Breast epithelium (tissue), 4 donors: ENCODE measurements at regions not wholly inside any gene's neighbourhood (a gene's known extent, or its start where the extent isn't known, plus 50 kb on each side); places are given as distances from the start of the nearest gene placed in this dataset.
"Not testable (repeated sequence)": the region's sequence is repeated elsewhere in the genome, so short reads cannot be mapped to it uniquely, and the experiment has no call there.

Experiments used
- DNase-seq, 2 donors: peaks; one replicate each; pipeline ENCODE4 v3.0.0-alpha.2; 2019; ENCODE audit warnings: low spot score in 2 of 2
- H3K27ac ChIP-seq, 2 donors: fragments of 200-600 bp; sonication (generic) in 1 of 2; one replicate each; pipeline ENCODE4 v1.5.1; 2016 to 2019; ENCODE audit warnings: mild to moderate bottlenecking in 1 of 2
- H3K27me3 ChIP-seq, 2 donors: fragments of 200-600 bp; sonication (generic) in 1 of 2; one replicate each; pipeline versions ENCODE4 v1.5.1 to v1.6.0; 2017 to 2019; ENCODE audit warnings: control low read depth in 1 of 2, mild to moderate bottlenecking in 1 of 2
- H3K36me3 ChIP-seq: fragments of 200-600 bp; one replicate; pipeline ENCODE4 v1.5.1; 2019
- H3K4me1 ChIP-seq, 2 donors: fragments of 200-600 bp; sonication (generic); one replicate each; pipeline ENCODE4 v1.5.1; 2016 to 2019; ENCODE audit warnings: control low read depth in 1 of 2
- H3K4me3 ChIP-seq, 3 donors: fragments of 200-600 bp; sonication (generic); 1 replicate in 2 of 3; 2 replicates in 1 of 3; pipeline ENCODE4 v1.5.1; 2016 to 2019; ENCODE audit warnings: mild to moderate bottlenecking in 3 of 3, moderate library complexity in 2 of 3
- H3K9me3 ChIP-seq, 2 donors: fragments of 200-600 bp; sonication (generic) in 1 of 2; one replicate each; pipeline ENCODE4 v1.5.1; 2016 to 2019; ENCODE audit warnings: control low read depth in 1 of 2
- POLR2A ChIP-seq: fragments of 450-650 bp; IDR thresholded peaks from one replicate; pipeline ENCODE4 v1.6.1; 2016; ENCODE audit warnings: antibody characterized with exemption, mild to moderate bottlenecking, moderate library complexity
- POLR2AphosphoS5 ChIP-seq, 3 donors: sonication (generic); formaldehyde crosslinking; IDR thresholded peaks; one replicate each; pipeline ENCODE4 v1.6.1; 2017; ENCODE audit warnings: antibody characterized with exemption in 3 of 3
- intact Hi-C: fragments of 100-400 bp; cut with DNase I; formaldehyde crosslinking; loops from one replicate; pipeline ENCODE4 v1.15.1; 2023; ENCODE audit warnings: low total_unique reads
- TF ChIP-seq, protein P1 (sequence below), 3 donors: fragments of 450-650 bp; IDR thresholded peaks; one replicate each; pipeline ENCODE4 v1.5.1; 2016 to 2017; ENCODE audit warnings: antibody characterized with exemption in 3 of 3, mild to moderate bottlenecking in 3 of 3, moderate library complexity in 3 of 3

- H3K4me1 ChIP-seq: no peaks in the 10 kb centered on the region
- intact Hi-C loops: no loop called here
- DNase-seq: no peak
- no peak overlapping the region for H3K27ac ChIP-seq
- H3K36me3 ChIP-seq: no peaks in the 10 kb centered on the region
- H3K27me3 ChIP-seq: no peaks in the 10 kb centered on the region
- H3K4me3 ChIP-seq: no peak overlapping the region
- TF ChIP-seq POLR2AphosphoS5 (IDR thresholded peaks at IDR 0.05) (no peak), POLR2A (no peak)
- TF ChIP-seq, protein P1, sequence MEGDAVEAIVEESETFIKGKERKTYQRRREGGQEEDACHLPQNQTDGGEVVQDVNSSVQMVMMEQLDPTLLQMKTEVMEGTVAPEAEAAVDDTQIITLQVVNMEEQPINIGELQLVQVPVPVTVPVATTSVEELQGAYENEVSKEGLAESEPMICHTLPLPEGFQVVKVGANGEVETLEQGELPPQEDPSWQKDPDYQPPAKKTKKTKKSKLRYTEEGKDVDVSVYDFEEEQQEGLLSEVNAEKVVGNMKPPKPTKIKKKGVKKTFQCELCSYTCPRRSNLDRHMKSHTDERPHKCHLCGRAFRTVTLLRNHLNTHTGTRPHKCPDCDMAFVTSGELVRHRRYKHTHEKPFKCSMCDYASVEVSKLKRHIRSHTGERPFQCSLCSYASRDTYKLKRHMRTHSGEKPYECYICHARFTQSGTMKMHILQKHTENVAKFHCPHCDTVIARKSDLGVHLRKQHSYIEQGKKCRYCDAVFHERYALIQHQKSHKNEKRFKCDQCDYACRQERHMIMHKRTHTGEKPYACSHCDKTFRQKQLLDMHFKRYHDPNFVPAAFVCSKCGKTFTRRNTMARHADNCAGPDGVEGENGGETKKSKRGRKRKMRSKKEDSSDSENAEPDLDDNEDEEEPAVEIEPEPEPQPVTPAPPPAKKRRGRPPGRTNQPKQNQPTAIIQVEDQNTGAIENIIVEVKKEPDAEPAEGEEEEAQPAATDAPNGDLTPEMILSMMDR (IDR thresholded peaks at IDR 0.05): no peak
- H3K9me3 ChIP-seq: no peaks in the 10 kb centered on the region
These were observed 405.2 kb downstream of the ZEB2 start for GRCh38 chr2:144114760-144115159.

DNA sequence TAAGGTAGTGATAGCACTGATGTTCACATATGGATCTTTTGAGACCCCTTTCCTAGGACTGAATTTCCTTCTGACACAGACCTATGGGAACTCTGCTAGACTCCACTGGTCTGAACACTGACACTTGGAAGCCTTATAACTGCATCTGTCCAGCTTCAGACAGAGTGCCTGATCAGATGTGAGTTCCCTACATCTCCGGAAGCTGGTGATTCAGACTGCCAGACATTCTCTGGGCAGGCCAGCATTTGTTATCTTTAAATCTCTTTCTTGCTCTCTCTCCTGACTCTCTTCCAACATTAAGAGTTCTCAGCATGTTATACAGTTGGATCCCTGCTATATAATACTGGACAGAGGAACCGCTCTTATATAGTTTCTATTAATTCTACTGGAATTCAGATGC, 408.5 kb downstream of the ZEB2 start:
- Histone ChIP-seq H3K27me3 (no peaks in the 10 kb centered on the region), H3K36me3 (no peaks in the 10 kb centered on the region), H3K9me3 (no peaks in the 10 kb centered on the region), H3K4me3 (no peak overlapping the region), H3K27ac (no peak overlapping the region), H3K4me1 (no peaks in the 10 kb centered on the region)
- intact Hi-C loops: no loop called here
- DNase-seq: no peak
- TF ChIP-seq POLR2A: no peak
- TF ChIP-seq POLR2AphosphoS5 (IDR thresholded peaks at IDR 0.05): no peak
- TF ChIP-seq, protein P1 (IDR thresholded peaks at IDR 0.05): no peak

DNA sequence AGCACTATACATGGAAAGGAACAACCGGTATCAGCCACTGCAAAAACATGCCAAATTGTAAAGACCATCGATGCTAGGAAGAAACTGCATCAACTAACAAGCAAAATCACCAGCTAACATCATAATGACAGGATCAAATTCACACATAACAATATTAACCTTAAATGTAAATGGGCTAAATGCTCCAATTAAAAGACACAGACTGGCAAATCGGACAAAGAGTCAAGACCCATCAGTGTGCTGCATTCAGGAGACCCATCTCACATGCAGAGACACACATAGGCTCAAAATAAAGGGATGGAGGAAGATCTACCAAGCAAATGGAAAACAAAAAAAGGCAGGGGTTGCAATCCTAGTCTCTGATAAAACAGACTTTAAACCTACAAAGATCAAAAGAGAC, 413.8 kb downstream of the ZEB2 start:
- H3K27me3 ChIP-seq: not testable (repeated sequence)

GRCh38 chr2:144102386-144102785, 417.5 kb downstream of the ZEB2 start:
- H3K9me3 ChIP-seq: peaks cover 0 to 16% of the 10 kb centered on the region in 2 donors
- no peak overlapping the region for H3K27ac ChIP-seq
- no peaks in the 10 kb centered on the region for H3K27me3 ChIP-seq
- no peaks in the 10 kb centered on the region for H3K4me1 ChIP-seq
- intact Hi-C loops: no loop called here
- no peaks in the 10 kb centered on the region for H3K36me3 ChIP-seq
- no peak for TF ChIP-seq POLR2AphosphoS5 (IDR thresholded peaks at IDR 0.05)
- TF ChIP-seq POLR2A: no peak
- TF ChIP-seq, protein P1 (IDR thresholded peaks at IDR 0.05): no peak
- H3K4me3 ChIP-seq: no peak overlapping the region
- DNase-seq: no peak

More for the DNA sequence above, 413.8 kb downstream of the ZEB2 start:
- H3K4me1 ChIP-seq, H3K27ac ChIP-seq, DNase-seq, intact Hi-C loops, H3K4me3 ChIP-seq, H3K36me3 ChIP-seq: not testable (repeated sequence)
- peaks cover 0 to 16% of the 10 kb centered on the region in 2 donors for H3K9me3 ChIP-seq

DNA sequence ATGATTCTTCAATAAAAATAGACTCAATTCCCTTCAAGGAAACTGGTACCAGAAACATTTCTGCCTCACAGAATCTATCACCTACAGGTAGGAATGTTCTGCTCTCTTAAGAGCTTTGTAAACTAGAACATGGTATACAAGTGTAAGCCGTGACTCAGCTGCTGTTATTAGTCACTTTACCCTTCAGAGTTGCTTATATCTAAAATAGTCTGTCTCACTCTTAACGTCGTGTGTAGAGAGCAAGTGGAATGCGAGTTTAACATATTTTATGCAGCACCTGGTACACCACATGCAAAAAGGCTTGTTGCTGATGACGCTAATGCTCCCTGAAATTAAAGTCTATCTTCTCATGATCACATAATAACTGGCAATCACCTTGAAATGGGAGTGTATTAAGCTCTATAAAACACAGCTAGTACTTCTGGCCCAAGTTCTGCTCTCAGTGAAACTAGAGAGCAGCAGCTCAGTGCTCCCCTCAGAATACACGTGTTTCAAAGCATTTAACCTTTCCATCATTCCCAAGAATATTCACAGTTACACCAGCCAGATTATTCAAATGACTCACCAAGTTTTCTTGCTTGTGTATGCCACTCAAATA, 420.0 kb downstream of the ZEB2 start:
- Histone ChIP-seq H3K27ac (no peak overlapping the region), H3K27me3 (no peaks in the 10 kb centered on the region)

GRCh38 chr2:144099340-144099739, 420.6 kb downstream of the ZEB2 start:
- intact Hi-C loops: no loop called here
- H3K4me3 ChIP-seq: no peak overlapping the region
- H3K27me3 ChIP-seq: no peaks in the 10 kb centered on the region
- TF ChIP-seq POLR2A (no peak), POLR2AphosphoS5 (IDR thresholded peaks at IDR 0.05) (no peak)
- TF ChIP-seq, protein P1 (IDR thresholded peaks at IDR 0.05): no peak
- H3K4me1 ChIP-seq: no peaks in the 10 kb centered on the region
- no peaks in the 10 kb centered on the region for H3K36me3 ChIP-seq
- H3K27ac ChIP-seq: no peak overlapping the region
- no peak for DNase-seq
- H3K9me3 ChIP-seq: peaks cover 0 to 6% of the 10 kb centered on the region in 2 donors

More for the DNA sequence above, 420.0 kb downstream of the ZEB2 start:
- peaks cover 0 to 11% of the 10 kb centered on the region in 2 donors for H3K9me3 ChIP-seq
- no peak for DNase-seq
- TF ChIP-seq POLR2AphosphoS5 (IDR thresholded peaks at IDR 0.05) (no peak), POLR2A (no peak)
- no peak overlapping the region for H3K4me3 ChIP-seq
- no peaks in the 10 kb centered on the region for H3K4me1 ChIP-seq
- H3K36me3 ChIP-seq: no peaks in the 10 kb centered on the region
- intact Hi-C loops: no loop called here
